ENCODE measurements at regions not wholly inside any gene's neighbourhood (a gene's known extent, or its start where the extent isn't known, plus 50 kb on each side); places are given as distances from the start of the nearest gene placed in this dataset.

DNA sequence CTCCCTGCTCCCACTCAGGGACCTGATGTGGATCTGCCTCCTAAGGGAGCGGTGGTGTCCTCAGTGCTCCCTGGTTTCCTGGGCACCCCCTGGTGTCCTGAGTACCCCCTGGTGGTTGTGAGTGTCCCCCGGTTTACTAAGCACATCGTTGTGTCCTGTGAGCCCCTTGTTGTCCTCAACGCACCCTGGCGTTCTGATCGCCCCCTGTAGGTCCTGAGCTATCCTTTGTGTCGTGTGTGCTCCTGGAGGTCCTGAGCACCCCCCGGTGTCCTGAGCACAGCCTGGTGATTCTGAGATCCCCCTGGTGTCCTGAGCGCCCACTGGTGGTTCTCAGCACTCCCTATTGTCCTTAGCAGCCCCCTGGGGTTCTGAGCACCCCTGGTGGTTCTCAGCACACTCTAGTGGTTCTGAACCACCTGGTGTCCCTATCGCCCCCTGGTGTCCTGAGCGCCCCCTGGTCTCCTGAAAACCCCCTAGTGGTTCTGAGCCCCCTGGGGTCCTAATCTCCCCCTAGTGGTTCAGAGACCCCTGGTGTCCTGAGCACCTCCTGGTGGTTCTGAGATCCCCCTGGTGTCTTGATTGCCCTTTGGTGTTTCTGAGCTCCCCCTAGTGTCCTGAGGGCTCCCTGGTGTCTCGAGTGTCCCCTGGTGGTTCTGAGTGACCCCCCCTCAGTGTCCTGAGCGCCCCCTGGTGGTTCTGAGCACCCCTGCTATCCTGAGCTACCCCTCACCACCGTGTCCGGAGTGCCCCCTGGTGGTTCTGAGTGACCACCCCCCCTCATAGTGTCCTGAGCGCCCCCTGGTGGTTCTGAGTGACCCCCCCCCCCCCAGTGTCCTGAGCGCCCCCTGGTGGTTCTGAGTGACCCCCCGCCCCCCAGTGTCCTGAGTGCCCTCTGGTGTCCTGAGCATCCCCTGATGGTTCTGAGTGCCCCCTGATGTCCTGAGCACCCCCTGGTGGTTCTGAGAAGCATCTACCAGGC is 615.1 kb downstream of the TMEM121 start:
- no peak for TF ChIP-seq BHLHE40 (IDR thresholded peaks at IDR 0.05; ENCODE audit: low read depth, low read length)
- TF ChIP-seq POLR2A (IDR thresholded peaks at IDR 0.05; ENCODE audit: low read length), result no peak
- TF ChIP-seq, protein P1, sequence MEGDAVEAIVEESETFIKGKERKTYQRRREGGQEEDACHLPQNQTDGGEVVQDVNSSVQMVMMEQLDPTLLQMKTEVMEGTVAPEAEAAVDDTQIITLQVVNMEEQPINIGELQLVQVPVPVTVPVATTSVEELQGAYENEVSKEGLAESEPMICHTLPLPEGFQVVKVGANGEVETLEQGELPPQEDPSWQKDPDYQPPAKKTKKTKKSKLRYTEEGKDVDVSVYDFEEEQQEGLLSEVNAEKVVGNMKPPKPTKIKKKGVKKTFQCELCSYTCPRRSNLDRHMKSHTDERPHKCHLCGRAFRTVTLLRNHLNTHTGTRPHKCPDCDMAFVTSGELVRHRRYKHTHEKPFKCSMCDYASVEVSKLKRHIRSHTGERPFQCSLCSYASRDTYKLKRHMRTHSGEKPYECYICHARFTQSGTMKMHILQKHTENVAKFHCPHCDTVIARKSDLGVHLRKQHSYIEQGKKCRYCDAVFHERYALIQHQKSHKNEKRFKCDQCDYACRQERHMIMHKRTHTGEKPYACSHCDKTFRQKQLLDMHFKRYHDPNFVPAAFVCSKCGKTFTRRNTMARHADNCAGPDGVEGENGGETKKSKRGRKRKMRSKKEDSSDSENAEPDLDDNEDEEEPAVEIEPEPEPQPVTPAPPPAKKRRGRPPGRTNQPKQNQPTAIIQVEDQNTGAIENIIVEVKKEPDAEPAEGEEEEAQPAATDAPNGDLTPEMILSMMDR (IDR thresholded peaks at IDR 0.05), result no peak
- no peak for TF ChIP-seq ZFP36 (IDR thresholded peaks at IDR 0.05; ENCODE audit: borderline replicate concordance, partially characterized antibody)
- TF ChIP-seq, protein P2, sequence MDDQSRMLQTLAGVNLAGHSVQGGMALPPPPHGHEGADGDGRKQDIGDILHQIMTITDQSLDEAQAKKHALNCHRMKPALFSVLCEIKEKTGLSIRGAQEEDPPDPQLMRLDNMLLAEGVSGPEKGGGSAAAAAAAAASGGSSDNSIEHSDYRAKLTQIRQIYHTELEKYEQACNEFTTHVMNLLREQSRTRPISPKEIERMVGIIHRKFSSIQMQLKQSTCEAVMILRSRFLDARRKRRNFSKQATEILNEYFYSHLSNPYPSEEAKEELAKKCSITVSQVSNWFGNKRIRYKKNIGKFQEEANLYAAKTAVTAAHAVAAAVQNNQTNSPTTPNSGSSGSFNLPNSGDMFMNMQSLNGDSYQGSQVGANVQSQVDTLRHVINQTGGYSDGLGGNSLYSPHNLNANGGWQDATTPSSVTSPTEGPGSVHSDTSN (IDR thresholded peaks at IDR 0.05), result no peak
- TF ChIP-seq HDAC2 (IDR thresholded peaks at IDR 0.05), result no peak
- no peak for TF ChIP-seq RCOR1 (IDR thresholded peaks at IDR 0.05; ENCODE audit: low read depth, low read length)
- TF ChIP-seq, protein P3, sequence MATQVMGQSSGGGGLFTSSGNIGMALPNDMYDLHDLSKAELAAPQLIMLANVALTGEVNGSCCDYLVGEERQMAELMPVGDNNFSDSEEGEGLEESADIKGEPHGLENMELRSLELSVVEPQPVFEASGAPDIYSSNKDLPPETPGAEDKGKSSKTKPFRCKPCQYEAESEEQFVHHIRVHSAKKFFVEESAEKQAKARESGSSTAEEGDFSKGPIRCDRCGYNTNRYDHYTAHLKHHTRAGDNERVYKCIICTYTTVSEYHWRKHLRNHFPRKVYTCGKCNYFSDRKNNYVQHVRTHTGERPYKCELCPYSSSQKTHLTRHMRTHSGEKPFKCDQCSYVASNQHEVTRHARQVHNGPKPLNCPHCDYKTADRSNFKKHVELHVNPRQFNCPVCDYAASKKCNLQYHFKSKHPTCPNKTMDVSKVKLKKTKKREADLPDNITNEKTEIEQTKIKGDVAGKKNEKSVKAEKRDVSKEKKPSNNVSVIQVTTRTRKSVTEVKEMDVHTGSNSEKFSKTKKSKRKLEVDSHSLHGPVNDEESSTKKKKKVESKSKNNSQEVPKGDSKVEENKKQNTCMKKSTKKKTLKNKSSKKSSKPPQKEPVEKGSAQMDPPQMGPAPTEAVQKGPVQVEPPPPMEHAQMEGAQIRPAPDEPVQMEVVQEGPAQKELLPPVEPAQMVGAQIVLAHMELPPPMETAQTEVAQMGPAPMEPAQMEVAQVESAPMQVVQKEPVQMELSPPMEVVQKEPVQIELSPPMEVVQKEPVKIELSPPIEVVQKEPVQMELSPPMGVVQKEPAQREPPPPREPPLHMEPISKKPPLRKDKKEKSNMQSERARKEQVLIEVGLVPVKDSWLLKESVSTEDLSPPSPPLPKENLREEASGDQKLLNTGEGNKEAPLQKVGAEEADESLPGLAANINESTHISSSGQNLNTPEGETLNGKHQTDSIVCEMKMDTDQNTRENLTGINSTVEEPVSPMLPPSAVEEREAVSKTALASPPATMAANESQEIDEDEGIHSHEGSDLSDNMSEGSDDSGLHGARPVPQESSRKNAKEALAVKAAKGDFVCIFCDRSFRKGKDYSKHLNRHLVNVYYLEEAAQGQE (IDR thresholded peaks at IDR 0.05), result no peak
- TF ChIP-seq MYC (IDR thresholded peaks at IDR 0.05; ENCODE audit: borderline replicate concordance, low read length), result no peak
